Prostate gland (tissue), 2 donors: ENCODE measurements at regions not wholly inside any gene's neighbourhood (a gene's known extent, or its start where the extent isn't known, plus 50 kb on each side); places are given as distances from the start of the nearest gene placed in this dataset.
"Not testable (repeated sequence)": the region's sequence is repeated elsewhere in the genome, so short reads cannot be mapped to it uniquely, and the experiment has no call there.

ENCODE experiments used
- DNase-seq: peaks from one replicate; pipeline ENCODE4 v3.0.0-alpha.2; 2019; ENCODE audit warnings: low spot score
- H3K27ac ChIP-seq, 2 donors: fragments of 200-600 bp; sonication (generic); 2 replicates each; pipeline ENCODE4 v1.5.1; 2017 to 2019
- H3K27me3 ChIP-seq: fragments of 200-600 bp; sonication (generic); replicated peaks from 2 replicates; pipeline ENCODE4 v1.5.1; 2019; ENCODE audit not compliant: insufficient read depth
- H3K36me3 ChIP-seq, 2 donors: fragments of 200-600 bp; sonication (generic); 1 replicate in 1 of 2; 2 replicates in 1 of 2; pipeline versions ENCODE4 v1.5.1 to v1.8.1; 2017 to 2019
- H3K4me1 ChIP-seq: fragments of 200-600 bp; sonication (generic); replicated peaks from 2 replicates; pipeline ENCODE4 v1.5.1; 2019
- H3K4me3 ChIP-seq, 2 donors: fragments of 200-600 bp; sonication (generic); 2 replicates each; pipeline ENCODE4 v1.5.1; 2017 to 2019
- H3K9me3 ChIP-seq: fragments of 200-600 bp; sonication (generic); 2 replicates; pipeline ENCODE4 v1.5.1; 2017
- CTCF ChIP-seq, 4 experiments: fragments of 200-600 bp in 2 of 4; fragments of 450-650 bp in 2 of 4; sonication (generic) in 2 of 4; IDR thresholded peaks; 1 replicate in 3 of 4; 2 replicates in 1 of 4; pipeline ENCODE4 v1.5.1; 2016 to 2019; ENCODE audit warnings: antibody characterized with exemption in 4 of 4, mild to moderate bottlenecking in 2 of 4, moderate library complexity in 2 of 4
- POLR2A ChIP-seq: fragments of 450-650 bp; IDR thresholded peaks from one replicate; pipeline ENCODE4 v1.6.1; 2016; ENCODE audit warnings: antibody characterized with exemption, mild to moderate bottlenecking
- POLR2AphosphoS5 ChIP-seq: sonication (generic); formaldehyde crosslinking; IDR thresholded peaks from one replicate; pipeline ENCODE4 v1.6.1; 2017; ENCODE audit warnings: antibody characterized with exemption
- WGBS: methylation state at CpG from one replicate; pipeline ENCODE4 v1.1.5; 2018; 5-methylcytosine and 5-hydroxymethylcytosine counted together
- intact Hi-C: fragments of 100-400 bp; cut with DNase I; formaldehyde crosslinking; loops from one replicate; pipeline ENCODE4 v1.14.2; 2022

- H3K4me3 ChIP-seq: no peak overlapping the region
- TF ChIP-seq POLR2AphosphoS5 (no peak), CTCF (IDR thresholded peaks at IDR 0.05) (no peak), POLR2A (no peak)
Observed at GRCh38 chr13:61107989-61108388, 307.7 kb downstream of the PCDH20 start.

GRCh38 chr13:61095885-61096284, 319.8 kb downstream of the PCDH20 start:
- Histone ChIP-seq H3K36me3 (no peaks in the 10 kb centered on the region), H3K4me1 (no peaks in the 10 kb centered on the region), H3K27me3 (no peaks in the 10 kb centered on the region), H3K4me3 (no peak overlapping the region), H3K9me3 (no peaks in the 10 kb centered on the region), H3K27ac (no peak overlapping the region)
- DNase-seq: no peak
- intact Hi-C loops: no loop called here
- TF ChIP-seq POLR2AphosphoS5 (no peak), CTCF (IDR thresholded peaks at IDR 0.05) (no peak), POLR2A (no peak)

More at GRCh38 chr13:61107989-61108388, 307.7 kb downstream of the PCDH20 start:
- H3K36me3 ChIP-seq: no peaks in the 10 kb centered on the region
- whole genome bisulfite sequencing: 94% methylated on average over 2 of the region's 2 CpGs
- intact Hi-C loops: no loop called here
- DNase-seq: no peak
- no peaks in the 10 kb centered on the region for H3K9me3 ChIP-seq
- H3K27ac ChIP-seq: no peak overlapping the region
- no peaks in the 10 kb centered on the region for H3K27me3 ChIP-seq
- H3K4me1 ChIP-seq: no peaks in the 10 kb centered on the region

GRCh38 chr13:61094865-61095264, 320.8 kb downstream of the PCDH20 start:
- Histone ChIP-seq H3K4me3 (no peak overlapping the region), H3K36me3 (no peaks in the 10 kb centered on the region), H3K4me1 (no peaks in the 10 kb centered on the region), H3K27me3 (no peaks in the 10 kb centered on the region), H3K9me3 (no peaks in the 10 kb centered on the region), H3K27ac (no peak overlapping the region)
- intact Hi-C loops: no loop called here
- no peak for TF ChIP-seq POLR2A
- TF ChIP-seq CTCF (IDR thresholded peaks at IDR 0.05): no peak
- no peak for TF ChIP-seq POLR2AphosphoS5
- DNase-seq: no peak

GRCh38 chr13:61089894-61090293, 325.8 kb downstream of the PCDH20 start:
- H3K27ac ChIP-seq, DNase-seq, H3K36me3 ChIP-seq, H3K4me3 ChIP-seq, H3K27me3 ChIP-seq, intact Hi-C loops, H3K4me1 ChIP-seq, H3K9me3 ChIP-seq: not testable (repeated sequence)
- WGBS: 56% methylated on average over 8 of the region's 8 CpGs

GRCh38 chr13:61086087-61086486, 329.6 kb downstream of the PCDH20 start:
- H3K27me3 ChIP-seq: no peaks in the 10 kb centered on the region
- no peaks in the 10 kb centered on the region for H3K36me3 ChIP-seq
- TF ChIP-seq POLR2AphosphoS5 (no peak), POLR2A (no peak), CTCF (IDR thresholded peaks at IDR 0.05) (no peak)
- H3K4me3 ChIP-seq: no peak overlapping the region
- no peaks in the 10 kb centered on the region for H3K9me3 ChIP-seq
- no peaks in the 10 kb centered on the region for H3K4me1 ChIP-seq
- 96% methylated on average over 1 of the region's 1 CpG for WGBS
- DNase-seq: no peak
- intact Hi-C loops: no loop called here
- H3K27ac ChIP-seq: no peak overlapping the region

GRCh38 chr13:61084988-61085387, 330.7 kb downstream of the PCDH20 start:
- Histone ChIP-seq H3K27me3 (no peaks in the 10 kb centered on the region), H3K4me3 (no peak overlapping the region), H3K27ac (no peak overlapping the region), H3K4me1 (no peaks in the 10 kb centered on the region), H3K9me3 (no peaks in the 10 kb centered on the region), H3K36me3 (no peaks in the 10 kb centered on the region)
- intact Hi-C loops: no loop called here
- TF ChIP-seq CTCF (IDR thresholded peaks at IDR 0.05) (no peak), POLR2A (no peak), POLR2AphosphoS5 (no peak)
- DNase-seq: no peak
